ENCODE measurements at regions not wholly inside any gene's neighbourhood (a gene's known extent, or its start where the extent isn't known, plus 50 kb on each side); places are given as distances from the start of the nearest gene placed in this dataset.

- TF ChIP-seq POLR2A (IDR thresholded peaks at IDR 0.05): no peak
- TF ChIP-seq, protein P1, sequence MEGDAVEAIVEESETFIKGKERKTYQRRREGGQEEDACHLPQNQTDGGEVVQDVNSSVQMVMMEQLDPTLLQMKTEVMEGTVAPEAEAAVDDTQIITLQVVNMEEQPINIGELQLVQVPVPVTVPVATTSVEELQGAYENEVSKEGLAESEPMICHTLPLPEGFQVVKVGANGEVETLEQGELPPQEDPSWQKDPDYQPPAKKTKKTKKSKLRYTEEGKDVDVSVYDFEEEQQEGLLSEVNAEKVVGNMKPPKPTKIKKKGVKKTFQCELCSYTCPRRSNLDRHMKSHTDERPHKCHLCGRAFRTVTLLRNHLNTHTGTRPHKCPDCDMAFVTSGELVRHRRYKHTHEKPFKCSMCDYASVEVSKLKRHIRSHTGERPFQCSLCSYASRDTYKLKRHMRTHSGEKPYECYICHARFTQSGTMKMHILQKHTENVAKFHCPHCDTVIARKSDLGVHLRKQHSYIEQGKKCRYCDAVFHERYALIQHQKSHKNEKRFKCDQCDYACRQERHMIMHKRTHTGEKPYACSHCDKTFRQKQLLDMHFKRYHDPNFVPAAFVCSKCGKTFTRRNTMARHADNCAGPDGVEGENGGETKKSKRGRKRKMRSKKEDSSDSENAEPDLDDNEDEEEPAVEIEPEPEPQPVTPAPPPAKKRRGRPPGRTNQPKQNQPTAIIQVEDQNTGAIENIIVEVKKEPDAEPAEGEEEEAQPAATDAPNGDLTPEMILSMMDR (IDR thresholded peaks at IDR 0.05): no peak
These were observed 66.2 kb upstream of the POU2AF2 start for GRCh38 chr11:111179184-111179910.
